ENCODE measurements at regions not wholly inside any gene's neighbourhood (a gene's known extent, or its start where the extent isn't known, plus 50 kb on each side); places are given as distances from the start of the nearest gene placed in this dataset.

DNA sequence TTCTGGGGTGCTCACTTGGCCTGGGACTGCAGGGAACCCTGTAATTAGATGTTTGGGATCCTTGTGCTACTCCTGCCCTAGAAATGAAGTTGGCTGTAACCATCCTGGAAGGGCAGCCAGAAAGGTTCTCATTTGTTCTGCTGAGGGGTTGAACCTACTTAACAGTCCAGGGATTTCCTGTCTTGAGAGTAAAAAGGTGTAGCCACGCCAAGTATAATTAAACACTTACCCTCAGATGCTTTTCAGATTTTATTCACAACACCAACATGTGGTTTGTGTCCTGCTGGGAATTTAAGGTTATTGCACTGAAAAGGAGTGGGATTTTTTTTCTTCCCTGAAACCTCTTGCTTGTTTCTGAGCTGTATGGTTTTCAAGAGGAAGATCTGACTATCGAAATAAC lies 222.4 kb upstream of the APCDD1 start:
- Histone ChIP-seq H3K27me3 (ENCODE audit: insufficient read depth, low read length, poor library complexity, severe bottlenecking) (no peaks in the 10 kb centered on the region), H3K4me3 (ENCODE audit: low read length, poor library complexity, severe bottlenecking) (no peak overlapping the region), H3K9ac (ENCODE audit: low read depth, low read length, poor library complexity, severe bottlenecking) (no peak overlapping the region), H4K20me1 (ENCODE audit: insufficient read depth, low read length, poor library complexity, severe bottlenecking) (no peaks in the 10 kb centered on the region), H3K9me3 (ENCODE audit: insufficient read depth, low read depth, low read length) (no peaks in the 10 kb centered on the region), H3K4me1 (ENCODE audit: insufficient read depth, low read length, poor library complexity, severe bottlenecking) (no peaks in the 10 kb centered on the region), H3K9me2 (replicated peaks; ENCODE audit: low read depth, low read length) (no peaks in the 10 kb centered on the region), H3F3A (ENCODE audit: low read depth) (no peaks in the 10 kb centered on the region), H3K4me2 (ENCODE audit: low read depth, low read length, poor library complexity, severe bottlenecking) (no peak overlapping the region), H3K79me2 (ENCODE audit: insufficient read depth, low read length) (no peaks in the 10 kb centered on the region), H2AFZ (ENCODE audit: low read length) (no peak overlapping the region), H3K36me3 (ENCODE audit: insufficient read depth, low read length) (no peaks in the 10 kb centered on the region)
- TF ChIP-seq, protein P1, sequence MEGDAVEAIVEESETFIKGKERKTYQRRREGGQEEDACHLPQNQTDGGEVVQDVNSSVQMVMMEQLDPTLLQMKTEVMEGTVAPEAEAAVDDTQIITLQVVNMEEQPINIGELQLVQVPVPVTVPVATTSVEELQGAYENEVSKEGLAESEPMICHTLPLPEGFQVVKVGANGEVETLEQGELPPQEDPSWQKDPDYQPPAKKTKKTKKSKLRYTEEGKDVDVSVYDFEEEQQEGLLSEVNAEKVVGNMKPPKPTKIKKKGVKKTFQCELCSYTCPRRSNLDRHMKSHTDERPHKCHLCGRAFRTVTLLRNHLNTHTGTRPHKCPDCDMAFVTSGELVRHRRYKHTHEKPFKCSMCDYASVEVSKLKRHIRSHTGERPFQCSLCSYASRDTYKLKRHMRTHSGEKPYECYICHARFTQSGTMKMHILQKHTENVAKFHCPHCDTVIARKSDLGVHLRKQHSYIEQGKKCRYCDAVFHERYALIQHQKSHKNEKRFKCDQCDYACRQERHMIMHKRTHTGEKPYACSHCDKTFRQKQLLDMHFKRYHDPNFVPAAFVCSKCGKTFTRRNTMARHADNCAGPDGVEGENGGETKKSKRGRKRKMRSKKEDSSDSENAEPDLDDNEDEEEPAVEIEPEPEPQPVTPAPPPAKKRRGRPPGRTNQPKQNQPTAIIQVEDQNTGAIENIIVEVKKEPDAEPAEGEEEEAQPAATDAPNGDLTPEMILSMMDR (conservative IDR thresholded peaks at IDR 0.05; ENCODE audit: low read length): no peak
- TF ChIP-seq EZH2phosphoT487 (IDR thresholded peaks at IDR 0.05; ENCODE audit: borderline replicate concordance): no peak

- Histone ChIP-seq H3K9ac (ENCODE audit: low read depth, low read length, poor library complexity, severe bottlenecking) (no peak overlapping the region), H3K79me2 (ENCODE audit: insufficient read depth, low read length) (no peaks in the 10 kb centered on the region), H3K9me3 (ENCODE audit: insufficient read depth, low read depth, low read length) (no peaks in the 10 kb centered on the region), H3K36me3 (ENCODE audit: insufficient read depth, low read length) (no peaks in the 10 kb centered on the region), H3F3A (ENCODE audit: low read depth) (no peaks in the 10 kb centered on the region), H3K27me3 (ENCODE audit: insufficient read depth, low read length, poor library complexity, severe bottlenecking) (no peaks in the 10 kb centered on the region), H3K4me2 (ENCODE audit: low read depth, low read length, poor library complexity, severe bottlenecking) (no peak overlapping the region), H2AFZ (ENCODE audit: low read length) (no peak overlapping the region), H3K4me1 (ENCODE audit: insufficient read depth, low read length, poor library complexity, severe bottlenecking) (no peaks in the 10 kb centered on the region), H3K9me2 (replicated peaks; ENCODE audit: low read depth, low read length) (no peaks in the 10 kb centered on the region), H4K20me1 (ENCODE audit: insufficient read depth, low read length, poor library complexity, severe bottlenecking) (no peaks in the 10 kb centered on the region), H3K4me3 (ENCODE audit: low read length, poor library complexity, severe bottlenecking) (no peak overlapping the region)
- TF ChIP-seq, protein P1 (conservative IDR thresholded peaks at IDR 0.05; ENCODE audit: low read length): no peak
- TF ChIP-seq EZH2phosphoT487 (IDR thresholded peaks at IDR 0.05; ENCODE audit: borderline replicate concordance): no peak
Measured at GRCh38 chr18:10233082-10233875, 221.2 kb upstream of the APCDD1 start.

DNA sequence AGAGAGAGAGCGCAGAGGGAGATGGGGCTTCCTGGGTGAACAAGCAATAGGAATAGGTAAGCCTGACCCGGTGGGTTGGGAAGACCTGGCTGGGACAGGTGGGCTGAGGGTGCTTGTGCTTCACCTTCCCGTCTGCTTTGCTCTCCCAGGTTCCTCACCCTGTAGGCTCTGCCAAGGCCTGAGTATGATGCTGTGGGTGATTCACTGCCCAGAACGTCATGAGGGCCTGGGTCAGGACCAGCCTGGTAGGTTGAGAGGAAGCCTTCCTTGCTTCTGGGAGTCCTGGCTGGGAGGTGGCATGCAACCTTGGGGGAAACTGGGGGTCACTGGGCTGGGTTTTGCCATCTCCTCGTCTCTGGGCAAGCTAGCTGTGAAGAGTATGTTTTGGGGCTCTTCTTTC lies 220.2 kb upstream of the APCDD1 start:
- no peak overlapping the region for H2AFZ ChIP-seq (ENCODE audit: low read length)
- TF ChIP-seq, protein P1 (conservative IDR thresholded peaks at IDR 0.05; ENCODE audit: low read length): no peak
- no peak for TF ChIP-seq EZH2phosphoT487 (IDR thresholded peaks at IDR 0.05; ENCODE audit: borderline replicate concordance)
- no peaks in the 10 kb centered on the region for H3K9me2 ChIP-seq (replicated peaks; ENCODE audit: low read depth, low read length)
- H3K4me1 ChIP-seq (ENCODE audit: insufficient read depth, low read length, poor library complexity, severe bottlenecking): no peaks in the 10 kb centered on the region
- no peaks in the 10 kb centered on the region for H3K36me3 ChIP-seq (ENCODE audit: insufficient read depth, low read length)
- H3K4me2 ChIP-seq (ENCODE audit: low read depth, low read length, poor library complexity, severe bottlenecking): no peak overlapping the region
- no peaks in the 10 kb centered on the region for H3K27me3 ChIP-seq (ENCODE audit: insufficient read depth, low read length, poor library complexity, severe bottlenecking)
- H3K9me3 ChIP-seq (ENCODE audit: insufficient read depth, low read depth, low read length): no peaks in the 10 kb centered on the region
- no peaks in the 10 kb centered on the region for H3F3A ChIP-seq (ENCODE audit: low read depth)
- H3K79me2 ChIP-seq (ENCODE audit: insufficient read depth, low read length): no peaks in the 10 kb centered on the region
- H4K20me1 ChIP-seq (ENCODE audit: insufficient read depth, low read length, poor library complexity, severe bottlenecking): no peaks in the 10 kb centered on the region
- no peak overlapping the region for H3K4me3 ChIP-seq (ENCODE audit: low read length, poor library complexity, severe bottlenecking)
- no peak overlapping the region for H3K9ac ChIP-seq (ENCODE audit: low read depth, low read length, poor library complexity, severe bottlenecking)
